ENCODE measurements at regions not wholly inside any gene's neighbourhood (a gene's known extent, or its start where the extent isn't known, plus 50 kb on each side); places are given as distances from the start of the nearest gene placed in this dataset.
"Not testable (repeated sequence)": the region's sequence is repeated elsewhere in the genome, so short reads cannot be mapped to it uniquely, and the experiment has no call there.

GRCh38 chr9:42340435-42340723 is 156.9 kb downstream of the SPATA31A6 start:
- DNase-seq; H3K9me3 ChIP-seq; CTCF ChIA-PET; POLR2A ChIA-PET; H3K27me3 Mint-ChIP-seq (ENCODE audit: insufficient read depth, unreplicated experiment); H3K9me3 Mint-ChIP-seq (ENCODE audit: unreplicated experiment); H3K4me3 ChIP-seq (ENCODE audit: low read depth, low read length); H3K36me3 Mint-ChIP-seq (ENCODE audit: insufficient read depth, unreplicated experiment); H3K4me3 Mint-ChIP-seq (ENCODE audit: unreplicated experiment); H3K36me3 ChIP-seq (ENCODE audit: control insufficient read depth, insufficient read depth, low read length); H3K27ac Mint-ChIP-seq (ENCODE audit: unreplicated experiment); H3K27me3 ChIP-seq (replicated peaks; ENCODE audit: control insufficient read depth, insufficient read depth, low read length); H3K4me1 Mint-ChIP-seq (ENCODE audit: low read depth, unreplicated experiment); BruUV-seq (replicated peaks); H3K4me1 ChIP-seq; intact Hi-C loops (cut with micrococcal nuclease; ENCODE audit: unreplicated experiment): not testable (repeated sequence)

DNA sequence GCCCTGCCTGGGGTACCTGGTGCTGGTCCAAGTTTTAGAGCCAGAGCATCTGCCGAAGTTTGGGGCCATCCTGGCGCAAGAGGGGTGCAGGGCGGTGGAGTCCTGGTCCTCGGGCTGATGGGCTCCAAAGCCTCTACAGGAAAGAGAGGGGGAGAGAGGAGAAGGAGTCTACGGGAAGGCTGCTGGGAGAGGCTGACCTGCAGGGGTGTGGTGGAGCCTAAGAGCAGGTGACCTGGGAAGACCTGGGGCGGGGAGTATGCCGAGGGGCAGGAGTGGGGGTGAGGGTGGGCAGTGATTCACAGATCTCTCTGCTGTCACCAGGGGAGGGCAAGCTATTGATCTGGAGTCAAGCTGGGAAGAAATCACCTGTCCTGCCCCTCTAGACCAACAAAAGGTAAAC is 158.4 kb downstream of the SPATA31A6 start:
- H3K27me3 ChIP-seq (replicated peaks; ENCODE audit: control insufficient read depth, insufficient read depth, low read length); H3K4me3 ChIP-seq (ENCODE audit: low read depth, low read length); CTCF ChIA-PET; H3K36me3 Mint-ChIP-seq (ENCODE audit: insufficient read depth, unreplicated experiment); H3K9me3 ChIP-seq; H3K9me3 Mint-ChIP-seq (ENCODE audit: unreplicated experiment); H3K4me1 ChIP-seq; BruUV-seq (replicated peaks); H3K27me3 Mint-ChIP-seq (ENCODE audit: insufficient read depth, unreplicated experiment); POLR2A ChIA-PET; H3K4me1 Mint-ChIP-seq (ENCODE audit: low read depth, unreplicated experiment); H3K36me3 ChIP-seq (ENCODE audit: control insufficient read depth, insufficient read depth, low read length); H3K4me3 Mint-ChIP-seq (ENCODE audit: unreplicated experiment); intact Hi-C loops (cut with micrococcal nuclease; ENCODE audit: unreplicated experiment); DNase-seq; H3K27ac Mint-ChIP-seq (ENCODE audit: unreplicated experiment): not testable (repeated sequence)

DNA sequence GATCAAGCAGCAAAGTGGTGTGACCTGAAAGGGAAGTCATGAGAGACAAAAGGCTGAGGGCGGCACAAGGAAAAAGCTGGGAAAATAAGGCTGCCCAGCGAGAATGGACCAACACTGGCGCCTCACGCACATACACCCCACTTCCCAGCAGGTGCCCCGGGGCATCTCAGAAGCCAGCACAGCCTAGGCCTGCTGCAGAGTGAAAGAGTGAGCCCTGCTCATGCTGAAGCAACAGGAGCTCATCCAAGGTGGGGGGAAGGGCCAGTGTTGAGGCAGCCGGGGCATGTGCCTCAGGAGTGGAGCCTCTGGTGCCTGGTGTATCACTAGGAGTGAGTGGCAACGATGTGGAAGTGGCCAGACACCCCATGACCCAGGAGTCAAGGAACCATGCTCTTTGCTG is 158.8 kb downstream of the SPATA31A6 start:
- H3K4me1 Mint-ChIP-seq (ENCODE audit: low read depth, unreplicated experiment); H3K27me3 Mint-ChIP-seq (ENCODE audit: insufficient read depth, unreplicated experiment); CTCF ChIA-PET; H3K36me3 Mint-ChIP-seq (ENCODE audit: insufficient read depth, unreplicated experiment); H3K9me3 Mint-ChIP-seq (ENCODE audit: unreplicated experiment); H3K4me3 Mint-ChIP-seq (ENCODE audit: unreplicated experiment); H3K27ac Mint-ChIP-seq (ENCODE audit: unreplicated experiment); BruUV-seq (replicated peaks); H3K4me1 ChIP-seq; H3K36me3 ChIP-seq (ENCODE audit: control insufficient read depth, insufficient read depth, low read length); H3K9me3 ChIP-seq; H3K4me3 ChIP-seq (ENCODE audit: low read depth, low read length); H3K27me3 ChIP-seq (replicated peaks; ENCODE audit: control insufficient read depth, insufficient read depth, low read length); POLR2A ChIA-PET; intact Hi-C loops (cut with micrococcal nuclease; ENCODE audit: unreplicated experiment); DNase-seq: not testable (repeated sequence)

DNA sequence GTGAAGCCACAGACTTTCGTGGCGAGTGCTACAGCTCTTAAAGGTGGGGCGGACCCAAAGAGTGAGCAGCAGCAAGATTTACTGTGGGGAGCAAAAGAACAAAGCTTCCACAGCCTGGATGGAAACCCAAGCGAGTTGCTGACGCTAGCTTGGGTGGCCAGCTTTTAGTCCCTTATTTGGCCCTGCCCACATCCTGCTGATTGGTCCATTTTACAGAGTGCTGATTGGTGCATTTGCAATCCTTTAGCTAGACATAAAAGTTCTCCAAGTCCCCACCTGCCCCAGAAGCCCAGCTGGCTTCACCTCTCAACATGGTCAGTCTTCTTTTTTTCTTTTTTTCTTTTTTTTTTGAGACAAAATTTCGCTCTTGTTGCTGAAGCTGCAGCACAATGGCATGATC is 161.0 kb downstream of the SPATA31A6 start:
- POLR2A ChIA-PET; H3K4me3 ChIP-seq (ENCODE audit: low read depth, low read length); H3K4me1 Mint-ChIP-seq (ENCODE audit: low read depth, unreplicated experiment); H3K36me3 ChIP-seq (ENCODE audit: control insufficient read depth, insufficient read depth, low read length); DNase-seq; H3K27me3 Mint-ChIP-seq (ENCODE audit: insufficient read depth, unreplicated experiment); BruUV-seq (replicated peaks); H3K36me3 Mint-ChIP-seq (ENCODE audit: insufficient read depth, unreplicated experiment); H3K9me3 Mint-ChIP-seq (ENCODE audit: unreplicated experiment); intact Hi-C loops (cut with micrococcal nuclease; ENCODE audit: unreplicated experiment); H3K27ac Mint-ChIP-seq (ENCODE audit: unreplicated experiment); CTCF ChIA-PET; H3K4me1 ChIP-seq; H3K9me3 ChIP-seq; H3K27me3 ChIP-seq (replicated peaks; ENCODE audit: control insufficient read depth, insufficient read depth, low read length); H3K4me3 Mint-ChIP-seq (ENCODE audit: unreplicated experiment): not testable (repeated sequence)

- DNase-seq; CTCF ChIA-PET; H3K36me3 ChIP-seq (ENCODE audit: control insufficient read depth, insufficient read depth, low read length): not testable (repeated sequence)
These were observed 163.5 kb downstream of the SPATA31A6 start for GRCh38 chr9:42346916-42347315.

GRCh38 chr9:42349181-42349580 is 165.7 kb downstream of the SPATA31A6 start:
- H3K4me3 Mint-ChIP-seq (ENCODE audit: unreplicated experiment); intact Hi-C loops (cut with micrococcal nuclease; ENCODE audit: unreplicated experiment); H3K4me1 ChIP-seq; H3K4me1 Mint-ChIP-seq (ENCODE audit: low read depth, unreplicated experiment); H3K4me3 ChIP-seq (ENCODE audit: low read depth, low read length); BruUV-seq (replicated peaks); H3K27ac Mint-ChIP-seq (ENCODE audit: unreplicated experiment); DNase-seq; POLR2A ChIA-PET; H3K27me3 Mint-ChIP-seq (ENCODE audit: insufficient read depth, unreplicated experiment); CTCF ChIA-PET; H3K9me3 ChIP-seq; H3K27me3 ChIP-seq (replicated peaks; ENCODE audit: control insufficient read depth, insufficient read depth, low read length); H3K9me3 Mint-ChIP-seq (ENCODE audit: unreplicated experiment); H3K36me3 ChIP-seq (ENCODE audit: control insufficient read depth, insufficient read depth, low read length); H3K36me3 Mint-ChIP-seq (ENCODE audit: insufficient read depth, unreplicated experiment): not testable (repeated sequence)

More at GRCh38 chr9:42346916-42347315, 163.5 kb downstream of the SPATA31A6 start:
- H3K4me1 Mint-ChIP-seq (ENCODE audit: low read depth, unreplicated experiment); H3K4me3 Mint-ChIP-seq (ENCODE audit: unreplicated experiment); H3K9me3 ChIP-seq; H3K4me3 ChIP-seq (ENCODE audit: low read depth, low read length); H3K27ac Mint-ChIP-seq (ENCODE audit: unreplicated experiment); POLR2A ChIA-PET; H3K27me3 ChIP-seq (replicated peaks; ENCODE audit: control insufficient read depth, insufficient read depth, low read length); intact Hi-C loops (cut with micrococcal nuclease; ENCODE audit: unreplicated experiment); H3K4me1 ChIP-seq; H3K36me3 Mint-ChIP-seq (ENCODE audit: insufficient read depth, unreplicated experiment); H3K27me3 Mint-ChIP-seq (ENCODE audit: insufficient read depth, unreplicated experiment); H3K9me3 Mint-ChIP-seq (ENCODE audit: unreplicated experiment); BruUV-seq (replicated peaks): not testable (repeated sequence)

GRCh38 chr9:42350412-42350811 is 167.0 kb downstream of the SPATA31A6 start:
- H3K9me3 Mint-ChIP-seq (ENCODE audit: unreplicated experiment); H3K9me3 ChIP-seq; BruUV-seq (replicated peaks); H3K4me3 ChIP-seq (ENCODE audit: low read depth, low read length); H3K36me3 ChIP-seq (ENCODE audit: control insufficient read depth, insufficient read depth, low read length); POLR2A ChIA-PET; H3K27me3 ChIP-seq (replicated peaks; ENCODE audit: control insufficient read depth, insufficient read depth, low read length); H3K4me3 Mint-ChIP-seq (ENCODE audit: unreplicated experiment); intact Hi-C loops (cut with micrococcal nuclease; ENCODE audit: unreplicated experiment); DNase-seq; CTCF ChIA-PET; H3K4me1 Mint-ChIP-seq (ENCODE audit: low read depth, unreplicated experiment); H3K36me3 Mint-ChIP-seq (ENCODE audit: insufficient read depth, unreplicated experiment); H3K27ac Mint-ChIP-seq (ENCODE audit: unreplicated experiment); H3K4me1 ChIP-seq; H3K27me3 Mint-ChIP-seq (ENCODE audit: insufficient read depth, unreplicated experiment): not testable (repeated sequence)
